Ovary (tissue), 3 donors: ENCODE measurements at regions not wholly inside any gene's neighbourhood (a gene's known extent, or its start where the extent isn't known, plus 50 kb on each side); places are given as distances from the start of the nearest gene placed in this dataset.
"Not testable (repeated sequence)": the region's sequence is repeated elsewhere in the genome, so short reads cannot be mapped to it uniquely, and the experiment has no call there.

Experiments
- CTCF ChIP-seq, 3 donors: fragments of 450-650 bp in 2 of 3; fragments of 200-600 bp in 1 of 3; IDR thresholded peaks; one replicate each; pipeline versions ENCODE4 v1.5.1 to v1.8.0; 2016 to 2022; ENCODE audit warnings: antibody characterized with exemption in 3 of 3, mild to moderate bottlenecking in 1 of 3
- EP300 ChIP-seq: sonication (generic); formaldehyde crosslinking; IDR thresholded peaks from one replicate; pipeline ENCODE4 v1.6.1; 2017; ENCODE audit warnings: antibody characterized with exemption
- POLR2A ChIP-seq: fragments of 450-650 bp; IDR thresholded peaks from one replicate; pipeline ENCODE4 v1.6.1; 2017; ENCODE audit warnings: antibody characterized with exemption, mild to moderate bottlenecking, moderate library complexity
- donor health status: DM: no; HTN: no; CAD: no.

- TF ChIP-seq CTCF (IDR thresholded peaks at IDR 0.05); POLR2A; EP300: not testable (repeated sequence)
Measured at GRCh38 chr20:22967706-22968105, 67.4 kb upstream of the SSTR4 start.
